ENCODE measurements at regions not wholly inside any gene's neighbourhood (a gene's known extent, or its start where the extent isn't known, plus 50 kb on each side); places are given as distances from the start of the nearest gene placed in this dataset.

DNA sequence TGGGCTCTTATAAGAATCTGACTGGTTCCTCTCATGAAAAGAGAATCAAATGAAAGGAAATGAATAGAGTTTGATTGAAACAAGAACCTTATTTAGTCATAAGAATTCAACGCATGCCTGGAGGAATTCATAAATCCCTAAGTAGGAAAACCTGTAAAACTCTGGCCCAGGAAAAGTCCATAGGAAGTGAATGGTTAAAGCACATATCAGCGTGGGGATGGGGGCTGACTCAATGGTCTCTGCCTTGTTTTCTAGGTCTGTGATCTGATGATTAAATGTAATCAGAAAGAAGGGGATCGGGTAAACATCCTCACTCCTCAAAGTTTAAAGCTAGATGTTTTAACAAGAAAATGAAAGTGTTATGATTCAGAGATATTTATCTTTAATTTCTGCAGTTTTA lies 759.4 kb upstream of the C9orf72 start:
- TF ChIP-seq CTCF (IDR thresholded peaks at IDR 0.05) (no peak), POLR2AphosphoS5 (IDR thresholded peaks at IDR 0.05; ENCODE audit: low read depth, low read length) (no peak), SIN3A (IDR thresholded peaks at IDR 0.05; ENCODE audit: borderline replicate concordance, insufficient read depth, low read depth, low read length) (no peak), TCF7L2 (IDR thresholded peaks at IDR 0.05; ENCODE audit: low read depth, low read length) (no peak)
- TF ChIP-seq, protein P1, sequence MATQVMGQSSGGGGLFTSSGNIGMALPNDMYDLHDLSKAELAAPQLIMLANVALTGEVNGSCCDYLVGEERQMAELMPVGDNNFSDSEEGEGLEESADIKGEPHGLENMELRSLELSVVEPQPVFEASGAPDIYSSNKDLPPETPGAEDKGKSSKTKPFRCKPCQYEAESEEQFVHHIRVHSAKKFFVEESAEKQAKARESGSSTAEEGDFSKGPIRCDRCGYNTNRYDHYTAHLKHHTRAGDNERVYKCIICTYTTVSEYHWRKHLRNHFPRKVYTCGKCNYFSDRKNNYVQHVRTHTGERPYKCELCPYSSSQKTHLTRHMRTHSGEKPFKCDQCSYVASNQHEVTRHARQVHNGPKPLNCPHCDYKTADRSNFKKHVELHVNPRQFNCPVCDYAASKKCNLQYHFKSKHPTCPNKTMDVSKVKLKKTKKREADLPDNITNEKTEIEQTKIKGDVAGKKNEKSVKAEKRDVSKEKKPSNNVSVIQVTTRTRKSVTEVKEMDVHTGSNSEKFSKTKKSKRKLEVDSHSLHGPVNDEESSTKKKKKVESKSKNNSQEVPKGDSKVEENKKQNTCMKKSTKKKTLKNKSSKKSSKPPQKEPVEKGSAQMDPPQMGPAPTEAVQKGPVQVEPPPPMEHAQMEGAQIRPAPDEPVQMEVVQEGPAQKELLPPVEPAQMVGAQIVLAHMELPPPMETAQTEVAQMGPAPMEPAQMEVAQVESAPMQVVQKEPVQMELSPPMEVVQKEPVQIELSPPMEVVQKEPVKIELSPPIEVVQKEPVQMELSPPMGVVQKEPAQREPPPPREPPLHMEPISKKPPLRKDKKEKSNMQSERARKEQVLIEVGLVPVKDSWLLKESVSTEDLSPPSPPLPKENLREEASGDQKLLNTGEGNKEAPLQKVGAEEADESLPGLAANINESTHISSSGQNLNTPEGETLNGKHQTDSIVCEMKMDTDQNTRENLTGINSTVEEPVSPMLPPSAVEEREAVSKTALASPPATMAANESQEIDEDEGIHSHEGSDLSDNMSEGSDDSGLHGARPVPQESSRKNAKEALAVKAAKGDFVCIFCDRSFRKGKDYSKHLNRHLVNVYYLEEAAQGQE (IDR thresholded peaks at IDR 0.05; ENCODE audit: insufficient read depth in 1 of 2, low read depth in 2 of 2, low read length in 1 of 2): no peak
- no TSS peak for BruUV-seq (replicated peaks)
- ChIA-PET CTCF (no interaction called here), POLR2A (no interaction called here)
- intact Hi-C loops (cut with micrococcal nuclease; ENCODE audit: unreplicated experiment) (no loop called here), in situ Hi-C loops (cut with HindIII; ENCODE audit: low pct_unique_long_range_greater_than_20kb, low sequenced_read_pairs) (no loop called here)
- Histone ChIP-seq H3K27me3 (ENCODE audit: control insufficient read depth, insufficient read depth, low read length) (no peaks in the 10 kb centered on the region), H3K4me3 (ENCODE audit: low read depth in 2 of 2, low read length in 2 of 2) (no peak overlapping the region), H3K4me1 (ENCODE audit: control insufficient read depth, insufficient read depth, low read length) (no peaks in the 10 kb centered on the region), H3K27ac (ENCODE audit: low read length) (no peak overlapping the region), H3K9me3 (ENCODE audit: control insufficient read depth, insufficient read depth, low read depth, low read length) (no peaks in the 10 kb centered on the region), H3K36me3 (ENCODE audit: control insufficient read depth, insufficient read depth, low read length) (no peaks in the 10 kb centered on the region)
- DNase-seq (ENCODE audit: low read depth, low spot score): no peak
- ATAC-seq: no peak

DNA sequence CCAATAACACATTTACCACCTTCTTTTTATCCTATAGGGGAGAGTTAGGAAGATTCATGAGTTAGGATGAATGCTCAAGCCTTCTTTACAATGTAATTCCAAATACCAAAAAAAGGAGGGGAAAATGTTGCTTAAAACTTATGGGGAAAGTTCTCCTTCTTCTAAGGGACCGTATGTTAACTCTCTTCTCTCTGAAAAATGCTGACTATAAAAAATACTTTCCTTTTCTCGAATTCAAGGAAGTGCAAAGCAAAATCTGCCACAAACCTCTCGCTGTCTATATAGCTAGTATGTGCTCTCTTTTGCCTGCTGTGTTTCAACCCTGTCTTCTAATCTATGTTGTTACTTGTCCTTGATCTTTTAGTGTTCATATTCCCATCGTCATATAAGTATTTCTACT lies 768.6 kb upstream of the C9orf72 start:
- in situ Hi-C loops (cut with HindIII; ENCODE audit: low pct_unique_long_range_greater_than_20kb, low sequenced_read_pairs) (no loop called here), intact Hi-C loops (cut with micrococcal nuclease; ENCODE audit: unreplicated experiment) (no loop called here)
- DNase-seq (ENCODE audit: low read depth, low spot score): no peak
- POLR2A ChIA-PET: no interaction called here
- no peaks in the 10 kb centered on the region for H3K36me3 ChIP-seq (ENCODE audit: control insufficient read depth, insufficient read depth, low read length)
- no peaks in the 10 kb centered on the region for H3K27me3 ChIP-seq (ENCODE audit: control insufficient read depth, insufficient read depth, low read length)
- H3K4me1 ChIP-seq (ENCODE audit: control insufficient read depth, insufficient read depth, low read length): no peaks in the 10 kb centered on the region
- H3K9me3 ChIP-seq (ENCODE audit: control insufficient read depth, insufficient read depth, low read depth, low read length): no peaks in the 10 kb centered on the region
- no peak for TF ChIP-seq POLR2AphosphoS5 (IDR thresholded peaks at IDR 0.05; ENCODE audit: low read depth, low read length)
- TF ChIP-seq, protein P1 (IDR thresholded peaks at IDR 0.05; ENCODE audit: insufficient read depth in 1 of 2, low read depth in 2 of 2, low read length in 1 of 2): no peak
- no peak for TF ChIP-seq CTCF (IDR thresholded peaks at IDR 0.05)
- TF ChIP-seq SIN3A (IDR thresholded peaks at IDR 0.05; ENCODE audit: borderline replicate concordance, insufficient read depth, low read depth, low read length): no peak
- TF ChIP-seq TCF7L2 (IDR thresholded peaks at IDR 0.05; ENCODE audit: low read depth, low read length): no peak
- CTCF ChIA-PET: no interaction called here
- no peak overlapping the region for H3K27ac ChIP-seq (ENCODE audit: low read length)
- no TSS peak for BruUV-seq (replicated peaks)
- H3K4me3 ChIP-seq (ENCODE audit: low read depth in 2 of 2, low read length in 2 of 2): no peak overlapping the region
- ATAC-seq: no peak
